Endodermal cell (in vitro differentiated cells): ENCODE measurements at regions not wholly inside any gene's neighbourhood (a gene's known extent, or its start where the extent isn't known, plus 50 kb on each side); places are given as distances from the start of the nearest gene placed in this dataset.

Experiments used
- DNase-seq: peaks from one replicate; pipeline ENCODE4 v3.0.0-alpha.2; 2017
- H3K27ac ChIP-seq: 2 replicates; pipeline ENCODE4 v1.5.1; 2013; ENCODE audit warnings: mild to moderate bottlenecking, low read depth, low read length, moderate library complexity
- H3K27me3 ChIP-seq: 2 replicates; pipeline ENCODE4 v1.6.1; 2013; ENCODE audit warnings: mild to moderate bottlenecking, low read length, moderate library complexity; ENCODE audit not compliant: insufficient read depth, control insufficient read depth, poor library complexity, severe bottlenecking
- H3K36me3 ChIP-seq: 2 replicates; pipeline ENCODE4 v1.7.0; 2013; ENCODE audit warnings: mild to moderate bottlenecking, low read length, moderate library complexity; ENCODE audit not compliant: control insufficient read depth, insufficient read depth
- H3K4me1 ChIP-seq: one replicate; pipeline ENCODE4 v1.7.0; 2013; ENCODE audit warnings: low read length; ENCODE audit not compliant: control insufficient read depth, insufficient read depth
- H3K4me3 ChIP-seq: 2 replicates; pipeline ENCODE4 v1.5.1; 2013; ENCODE audit warnings: mild to moderate bottlenecking, low read length, moderate library complexity
- H3K9ac ChIP-seq: 2 replicates; pipeline ENCODE4 v1.6.1; 2013; ENCODE audit warnings: mild to moderate bottlenecking, low read length, moderate library complexity; ENCODE audit not compliant: poor library complexity, severe bottlenecking; ENCODE audit errors: extremely low read depth
- H3K9me3 ChIP-seq: 2 replicates; pipeline ENCODE4 v1.6.1; 2013; ENCODE audit warnings: mild to moderate bottlenecking, low read length, moderate library complexity; ENCODE audit not compliant: control insufficient read depth
- H3K27ac Mint-ChIP-seq: 2 replicates; pipeline ENCODE4 v1.8.0; 2020; ENCODE audit warnings: mixed read lengths
- H3K27me3 Mint-ChIP-seq: 2 replicates; pipeline ENCODE4 v1.8.0; 2021; ENCODE audit warnings: mild to moderate bottlenecking, mixed read lengths; ENCODE audit not compliant: insufficient read depth
- H3K36me3 Mint-ChIP-seq: 2 replicates; pipeline ENCODE4 v1.8.0; 2020; ENCODE audit warnings: low read depth, mixed read lengths
- H3K4me1 Mint-ChIP-seq: 2 replicates; pipeline ENCODE4 v1.8.0; 2020; ENCODE audit warnings: mixed read lengths
- H3K4me3 Mint-ChIP-seq: 2 replicates; pipeline ENCODE4 v1.8.0; 2020; ENCODE audit warnings: mild to moderate bottlenecking, moderate library complexity, mixed read lengths
- H3K9me3 Mint-ChIP-seq: 2 replicates; pipeline ENCODE4 v1.8.0; 2020; ENCODE audit warnings: mild to moderate bottlenecking, mixed read lengths
- WGBS, 2 experiments: methylation state at CpG; one replicate each; pipeline versions ENCODE4 v1.1.5 to v1.1.7; 2013; ENCODE audit warnings: missing lambda C conversion rate in 2 of 2, mixed read lengths in 1 of 2; ENCODE audit not compliant: insufficient coverage in 1 of 2, insufficient read length in 1 of 2; 5-methylcytosine and 5-hydroxymethylcytosine counted together
- TF ChIP-seq, protein P1 (sequence below): fragments of 200-600 bp; sonication (generic); conservative IDR thresholded peaks from 2 replicates; pipeline ENCODE4 v1.5.0; 2021; ENCODE audit warnings: antibody characterized with exemption, mild to moderate bottlenecking

DNA sequence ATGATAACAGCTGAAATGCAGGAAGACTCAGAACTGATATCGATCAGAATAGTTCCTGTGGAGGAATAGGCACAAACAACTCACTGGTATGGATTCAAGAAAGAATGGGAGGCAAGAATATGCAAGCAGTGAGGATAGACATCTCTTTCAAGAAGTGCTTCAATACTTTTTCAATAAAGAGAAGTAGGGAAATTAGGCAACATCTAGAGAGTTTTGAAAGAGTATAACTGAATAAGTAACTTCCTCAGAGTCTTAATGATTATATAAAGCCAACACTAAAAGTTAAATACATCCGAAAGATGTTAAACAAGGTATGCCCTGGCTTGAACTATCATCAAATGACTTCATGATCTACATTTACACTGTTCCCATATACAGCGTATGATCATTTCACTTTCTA is 1443.0 kb downstream of the PCDH7 start:
- Histone ChIP-seq H3K4me1 (no peaks in the 10 kb centered on the region), H3K9ac (no peak overlapping the region), H3K27me3 (no peaks in the 10 kb centered on the region), H3K36me3 (no peaks in the 10 kb centered on the region), H3K27ac (no peak overlapping the region), H3K4me3 (no peak overlapping the region), H3K9me3 (no peaks in the 10 kb centered on the region)
- no peak overlapping the region for H3K27ac Mint-ChIP-seq
- 80 to 95% methylated on average over 1 to 2 of the region's 3 CpGs for WGBS, 2 experiments
- DNase-seq = no peak
- no peaks in the 10 kb centered on the region for H3K36me3 Mint-ChIP-seq
- no peaks in the 10 kb centered on the region for H3K4me1 Mint-ChIP-seq
- TF ChIP-seq, protein P1, sequence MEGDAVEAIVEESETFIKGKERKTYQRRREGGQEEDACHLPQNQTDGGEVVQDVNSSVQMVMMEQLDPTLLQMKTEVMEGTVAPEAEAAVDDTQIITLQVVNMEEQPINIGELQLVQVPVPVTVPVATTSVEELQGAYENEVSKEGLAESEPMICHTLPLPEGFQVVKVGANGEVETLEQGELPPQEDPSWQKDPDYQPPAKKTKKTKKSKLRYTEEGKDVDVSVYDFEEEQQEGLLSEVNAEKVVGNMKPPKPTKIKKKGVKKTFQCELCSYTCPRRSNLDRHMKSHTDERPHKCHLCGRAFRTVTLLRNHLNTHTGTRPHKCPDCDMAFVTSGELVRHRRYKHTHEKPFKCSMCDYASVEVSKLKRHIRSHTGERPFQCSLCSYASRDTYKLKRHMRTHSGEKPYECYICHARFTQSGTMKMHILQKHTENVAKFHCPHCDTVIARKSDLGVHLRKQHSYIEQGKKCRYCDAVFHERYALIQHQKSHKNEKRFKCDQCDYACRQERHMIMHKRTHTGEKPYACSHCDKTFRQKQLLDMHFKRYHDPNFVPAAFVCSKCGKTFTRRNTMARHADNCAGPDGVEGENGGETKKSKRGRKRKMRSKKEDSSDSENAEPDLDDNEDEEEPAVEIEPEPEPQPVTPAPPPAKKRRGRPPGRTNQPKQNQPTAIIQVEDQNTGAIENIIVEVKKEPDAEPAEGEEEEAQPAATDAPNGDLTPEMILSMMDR = no peak
- no peaks in the 10 kb centered on the region for H3K27me3 Mint-ChIP-seq
- no peak overlapping the region for H3K4me3 Mint-ChIP-seq
- H3K9me3 Mint-ChIP-seq = no peaks in the 10 kb centered on the region

DNA sequence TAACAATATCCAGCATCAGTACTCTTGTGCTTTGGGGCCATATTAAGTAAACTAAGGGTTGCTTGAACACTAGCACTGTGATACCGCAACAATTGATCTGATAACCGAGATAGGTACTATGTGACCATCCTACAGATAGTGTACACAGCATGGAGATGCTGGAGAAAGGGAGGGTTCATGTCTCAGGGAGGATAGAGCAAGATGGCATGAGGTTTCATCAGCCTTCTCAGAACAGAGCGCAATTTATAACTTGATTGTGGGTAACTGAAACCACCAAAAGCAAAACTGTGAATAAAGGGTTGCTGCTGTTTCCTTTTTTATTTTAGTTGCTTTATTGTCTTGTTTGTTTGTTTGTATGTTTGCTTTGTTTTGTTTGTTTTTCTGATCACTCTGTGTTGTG is 1449.7 kb downstream of the PCDH7 start:
- H3K9me3 Mint-ChIP-seq = no peaks in the 10 kb centered on the region
- WGBS, 2 experiments = 62 to 92% methylated on average over 2 to 3 of the region's 3 CpGs
- TF ChIP-seq, protein P1 = no peak
- H3K27ac Mint-ChIP-seq = no peak overlapping the region
- no peak overlapping the region for H3K4me3 ChIP-seq
- H3K9me3 ChIP-seq = no peaks in the 10 kb centered on the region
- H3K9ac ChIP-seq = no peak overlapping the region
- H3K4me1 Mint-ChIP-seq = peaks cover 5% of the 10 kb centered on the region
- no peaks in the 10 kb centered on the region for H3K36me3 Mint-ChIP-seq
- no peak overlapping the region for H3K27ac ChIP-seq
- H3K27me3 ChIP-seq = no peaks in the 10 kb centered on the region
- no peaks in the 10 kb centered on the region for H3K27me3 Mint-ChIP-seq
- no peaks in the 10 kb centered on the region for H3K4me1 ChIP-seq
- H3K36me3 ChIP-seq = no peaks in the 10 kb centered on the region
- no peak overlapping the region for H3K4me3 Mint-ChIP-seq
- DNase-seq = no peak

DNA sequence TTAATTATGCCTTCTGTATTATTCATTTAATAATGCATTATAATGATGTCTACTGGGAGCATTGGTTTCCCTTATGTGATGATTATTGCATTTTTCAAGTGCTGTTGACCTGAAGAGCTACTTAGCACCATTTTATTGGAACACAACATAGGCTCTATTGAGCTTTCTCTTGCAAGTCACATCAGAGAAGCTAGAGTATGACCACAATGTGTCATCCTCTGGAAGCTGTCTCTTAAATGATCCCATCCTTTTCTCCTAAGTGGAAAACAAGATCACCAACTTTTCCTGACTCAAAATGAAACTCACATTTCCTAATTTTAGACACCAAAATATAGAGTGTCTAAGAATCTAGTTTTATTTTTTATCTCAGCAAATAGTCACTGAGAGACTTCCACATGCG is 1451.9 kb downstream of the PCDH7 start:
- Mint-ChIP-seq H3K9me3 (no peaks in the 10 kb centered on the region), H3K27ac (no peak overlapping the region), H3K4me3 (no peak overlapping the region), H3K36me3 (no peaks in the 10 kb centered on the region), H3K27me3 (no peaks in the 10 kb centered on the region), H3K4me1 (peaks cover 5% of the 10 kb centered on the region)
- WGBS, 2 experiments = no CpG with 5 or more reads among the region's 1 CpG
- no peak for DNase-seq
- H3K4me1 ChIP-seq = no peaks in the 10 kb centered on the region
- no peak overlapping the region for H3K27ac ChIP-seq
- no peaks in the 10 kb centered on the region for H3K27me3 ChIP-seq
- TF ChIP-seq, protein P1 = no peak
- no peak overlapping the region for H3K9ac ChIP-seq
- H3K9me3 ChIP-seq = no peaks in the 10 kb centered on the region
- no peak overlapping the region for H3K4me3 ChIP-seq
- H3K36me3 ChIP-seq = no peaks in the 10 kb centered on the region
